ENCODE measurements at regions not wholly inside any gene's neighbourhood (a gene's known extent, or its start where the extent isn't known, plus 50 kb on each side); places are given as distances from the start of the nearest gene placed in this dataset.
A peak's percentile ranks its signal among the peaks of the same experiment; 100 is the strongest.

DNA sequence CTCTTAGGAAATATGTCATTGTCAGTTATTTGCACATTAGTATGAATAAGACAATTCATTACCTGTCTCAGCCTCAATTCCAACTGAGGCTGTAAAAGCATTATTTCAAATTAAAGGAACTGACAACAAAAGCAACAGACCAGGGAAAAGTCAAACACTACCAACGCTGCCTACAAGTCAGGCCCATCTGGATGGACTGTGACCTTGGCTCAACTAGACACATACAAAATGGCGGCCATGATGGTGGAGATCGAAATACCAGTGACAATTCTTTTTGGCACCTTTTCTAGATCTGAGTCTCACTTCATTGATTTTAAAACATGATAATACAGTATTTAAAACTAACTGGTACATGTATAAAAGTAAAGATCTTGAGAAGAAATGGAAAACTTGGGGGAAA is 160.7 kb downstream of the DHX15 start:
- no peak overlapping the region for H3K9ac ChIP-seq (ENCODE audit: low read length in 5 of 5)
- H3K9me3 ChIP-seq (ENCODE audit: control insufficient read depth in 5 of 5, low read length in 5 of 5), result no peaks in the 10 kb centered on the region
- no peaks in the 10 kb centered on the region for H3K27me3 ChIP-seq (ENCODE audit: control insufficient read depth in 5 of 5, insufficient read depth in 4 of 5, low read length in 5 of 5)
- H3K36me3 ChIP-seq (ENCODE audit: control insufficient read depth in 5 of 5, insufficient read depth in 5 of 5, low read length in 5 of 5), result no peaks in the 10 kb centered on the region
- H3K27ac ChIP-seq (ENCODE audit: low read depth, low read length), result no peak overlapping the region
- H3K4me3 ChIP-seq (ENCODE audit: low read depth in 1 of 5, low read length in 5 of 5), result no peak overlapping the region
- peaks cover 0 to 5% (median 4%) of the 10 kb centered on the region in 5 donors for H3K4me1 ChIP-seq (ENCODE audit: control insufficient read depth in 5 of 5, insufficient read depth in 5 of 5, low read length in 5 of 5)

DNA sequence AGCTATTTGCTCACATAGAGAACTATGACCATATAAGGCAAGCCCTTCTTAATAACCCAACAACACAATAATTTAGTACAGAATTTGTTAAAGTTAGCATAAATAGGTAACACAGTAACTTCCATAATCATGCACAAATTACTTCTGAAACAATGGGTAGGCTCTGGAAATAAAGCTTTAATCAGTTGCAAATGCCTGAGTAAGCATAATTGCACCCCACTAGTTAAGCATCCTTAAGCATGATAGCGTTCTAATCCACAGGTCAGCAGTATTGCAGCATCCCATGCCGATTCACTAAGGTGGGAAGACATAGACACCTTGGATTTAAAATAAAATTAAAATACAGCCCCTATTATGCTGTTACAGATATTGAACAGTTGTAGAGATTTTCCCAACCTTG is 161.7 kb downstream of the DHX15 start:
- H3K27me3 ChIP-seq (ENCODE audit: control insufficient read depth in 5 of 5, insufficient read depth in 4 of 5, low read length in 5 of 5), result no peaks in the 10 kb centered on the region
- no peak overlapping the region for H3K27ac ChIP-seq (ENCODE audit: low read depth, low read length)
- H3K9ac ChIP-seq (ENCODE audit: low read length in 5 of 5), result no peak overlapping the region

DNA sequence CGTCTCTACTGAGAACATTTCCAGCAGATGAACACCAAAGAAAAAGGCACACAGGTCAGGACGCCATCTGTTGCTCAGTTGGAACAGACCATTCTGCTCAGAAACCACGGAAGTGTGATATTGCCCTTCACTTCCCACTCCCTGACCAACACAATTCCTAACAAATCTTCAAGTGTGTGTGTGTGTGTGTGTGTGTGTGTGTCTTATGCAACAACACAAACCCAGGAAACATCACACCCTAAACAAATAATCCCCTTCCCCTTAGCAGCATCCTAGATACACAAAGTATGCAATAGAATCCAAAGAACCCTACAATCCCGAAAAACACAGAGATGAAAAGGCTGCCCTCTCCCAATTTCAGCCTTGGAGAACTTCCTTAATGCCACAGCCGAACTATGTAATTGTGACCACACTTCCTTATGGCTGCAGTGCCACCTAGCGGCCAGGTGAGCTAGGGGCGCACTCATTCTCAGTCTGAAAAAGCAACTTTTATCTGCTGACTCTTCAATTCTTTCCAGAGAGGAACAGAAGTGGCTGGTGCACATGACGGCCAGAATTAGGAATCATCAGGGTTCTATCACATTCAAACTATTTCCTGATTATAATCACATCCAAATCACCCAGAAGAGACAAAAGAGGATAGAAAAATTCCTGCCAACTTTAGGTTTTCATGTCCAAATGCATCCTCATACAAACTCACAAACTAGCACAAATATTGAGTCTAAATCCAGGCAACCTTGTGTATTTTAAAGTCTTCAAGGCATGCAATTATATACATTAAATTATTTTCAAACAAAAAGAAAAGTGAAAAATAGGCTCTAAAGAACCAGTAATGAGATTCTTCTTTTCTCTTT is 164.9 kb downstream of the DHX15 start:
- H3K4me1 ChIP-seq (ENCODE audit: control insufficient read depth in 5 of 5, insufficient read depth in 5 of 5, low read length in 5 of 5), result peaks cover 0 to 21% (median 5%) of the 10 kb centered on the region in 5 donors
- no peaks in the 10 kb centered on the region for H3K27me3 ChIP-seq (ENCODE audit: control insufficient read depth in 5 of 5, insufficient read depth in 4 of 5, low read length in 5 of 5)
- no peaks in the 10 kb centered on the region for H3K9me3 ChIP-seq (ENCODE audit: control insufficient read depth in 5 of 5, low read length in 5 of 5)
- H3K9ac ChIP-seq (ENCODE audit: low read length in 5 of 5), result no peak overlapping the region
- H3K27ac ChIP-seq (ENCODE audit: low read depth, low read length), result no peak overlapping the region
- no peak overlapping the region for H3K4me3 ChIP-seq (ENCODE audit: low read depth in 1 of 5, low read length in 5 of 5)
- no peaks in the 10 kb centered on the region for H3K36me3 ChIP-seq (ENCODE audit: control insufficient read depth in 5 of 5, insufficient read depth in 5 of 5, low read length in 5 of 5)

More for the DNA sequence above, 161.7 kb downstream of the DHX15 start:
- H3K4me1 ChIP-seq (ENCODE audit: control insufficient read depth in 5 of 5, insufficient read depth in 5 of 5, low read length in 5 of 5), result peaks cover 0 to 5% (median 4%) of the 10 kb centered on the region in 5 donors
- no peak overlapping the region for H3K4me3 ChIP-seq (ENCODE audit: low read depth in 1 of 5, low read length in 5 of 5)
- H3K36me3 ChIP-seq (ENCODE audit: control insufficient read depth in 5 of 5, insufficient read depth in 5 of 5, low read length in 5 of 5), result no peaks in the 10 kb centered on the region
- H3K9me3 ChIP-seq (ENCODE audit: control insufficient read depth in 5 of 5, low read length in 5 of 5), result no peaks in the 10 kb centered on the region

DNA sequence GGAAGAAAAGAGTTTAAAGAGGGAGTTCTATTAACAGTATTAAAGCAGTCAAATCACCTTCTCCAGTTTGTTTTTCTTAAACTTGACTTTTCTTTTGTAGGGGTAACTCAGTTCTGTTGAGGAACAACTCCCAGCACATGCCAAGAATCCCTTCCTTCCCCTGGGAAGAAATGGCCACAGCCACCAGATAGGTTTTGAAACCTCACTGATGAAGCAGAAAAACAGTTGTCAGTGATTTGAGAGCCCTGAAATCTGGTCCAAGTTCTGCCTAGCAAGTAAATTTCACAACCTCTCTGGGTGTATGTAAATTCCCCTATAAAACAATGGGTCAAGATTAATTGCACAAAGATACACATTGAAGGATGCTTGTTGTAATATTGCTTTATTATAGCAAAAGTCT is 167.1 kb downstream of the DHX15 start:
- Histone ChIP-seq H3K9me3 (ENCODE audit: control insufficient read depth in 5 of 5, low read length in 5 of 5) (no peaks in the 10 kb centered on the region), H3K27ac (ENCODE audit: low read depth, low read length) (peak overlapping the region; percentile 15)

GRCh38 chr4:24416293-24416692 is 168.1 kb downstream of the DHX15 start:
- H3K27ac ChIP-seq (ENCODE audit: low read depth, low read length), result peak overlapping the region; percentile 15
- H3K4me3 ChIP-seq (ENCODE audit: low read depth in 1 of 5, low read length in 5 of 5), result no peak overlapping the region
- no peaks in the 10 kb centered on the region for H3K27me3 ChIP-seq (ENCODE audit: control insufficient read depth in 5 of 5, insufficient read depth in 4 of 5, low read length in 5 of 5)
- no peaks in the 10 kb centered on the region for H3K9me3 ChIP-seq (ENCODE audit: control insufficient read depth in 5 of 5, low read length in 5 of 5)
- no peak overlapping the region for H3K9ac ChIP-seq (ENCODE audit: low read length in 5 of 5)
- no peaks in the 10 kb centered on the region for H3K36me3 ChIP-seq (ENCODE audit: control insufficient read depth in 5 of 5, insufficient read depth in 5 of 5, low read length in 5 of 5)
- H3K4me1 ChIP-seq (ENCODE audit: control insufficient read depth in 5 of 5, insufficient read depth in 5 of 5, low read length in 5 of 5), result peaks cover 0 to 21% (median 5%) of the 10 kb centered on the region in 5 donors

More for the DNA sequence above, 167.1 kb downstream of the DHX15 start:
- Histone ChIP-seq H3K27me3 (ENCODE audit: control insufficient read depth in 5 of 5, insufficient read depth in 4 of 5, low read length in 5 of 5) (no peaks in the 10 kb centered on the region), H3K9ac (ENCODE audit: low read length in 5 of 5) (no peak overlapping the region), H3K4me1 (ENCODE audit: control insufficient read depth in 5 of 5, insufficient read depth in 5 of 5, low read length in 5 of 5) (peaks cover 0 to 21% (median 5%) of the 10 kb centered on the region in 5 donors), H3K36me3 (ENCODE audit: control insufficient read depth in 5 of 5, insufficient read depth in 5 of 5, low read length in 5 of 5) (no peaks in the 10 kb centered on the region), H3K4me3 (ENCODE audit: low read depth in 1 of 5, low read length in 5 of 5) (no peak overlapping the region)

- Histone ChIP-seq H3K27me3 (ENCODE audit: control insufficient read depth in 5 of 5, insufficient read depth in 4 of 5, low read length in 5 of 5) (no peaks in the 10 kb centered on the region), H3K4me3 (ENCODE audit: low read depth in 1 of 5, low read length in 5 of 5) (no peak overlapping the region), H3K4me1 (ENCODE audit: control insufficient read depth in 5 of 5, insufficient read depth in 5 of 5, low read length in 5 of 5) (peaks cover 0 to 26% (median 0%) of the 10 kb centered on the region in 5 donors), H3K27ac (ENCODE audit: low read depth, low read length) (no peak overlapping the region), H3K9me3 (ENCODE audit: control insufficient read depth in 5 of 5, low read length in 5 of 5) (no peaks in the 10 kb centered on the region), H3K9ac (ENCODE audit: low read length in 5 of 5) (no peak overlapping the region), H3K36me3 (ENCODE audit: control insufficient read depth in 5 of 5, insufficient read depth in 5 of 5, low read length in 5 of 5) (no peaks in the 10 kb centered on the region)
Measured at GRCh38 chr4:24413311-24413784, 171.0 kb downstream of the DHX15 start.

GRCh38 chr4:24411806-24412205 is 172.5 kb downstream of the DHX15 start:
- H3K4me1 ChIP-seq (ENCODE audit: control insufficient read depth in 5 of 5, insufficient read depth in 5 of 5, low read length in 5 of 5), result peaks cover 0 to 24% (median 0%) of the 10 kb centered on the region in 5 donors
- no peak overlapping the region for H3K9ac ChIP-seq (ENCODE audit: low read length in 5 of 5)
- no peak overlapping the region for H3K4me3 ChIP-seq (ENCODE audit: low read depth in 1 of 5, low read length in 5 of 5)
- no peaks in the 10 kb centered on the region for H3K9me3 ChIP-seq (ENCODE audit: control insufficient read depth in 5 of 5, low read length in 5 of 5)
- no peaks in the 10 kb centered on the region for H3K36me3 ChIP-seq (ENCODE audit: control insufficient read depth in 5 of 5, insufficient read depth in 5 of 5, low read length in 5 of 5)
- H3K27me3 ChIP-seq (ENCODE audit: control insufficient read depth in 5 of 5, insufficient read depth in 4 of 5, low read length in 5 of 5), result no peaks in the 10 kb centered on the region
- H3K27ac ChIP-seq (ENCODE audit: low read depth, low read length), result no peak overlapping the region

GRCh38 chr4:24411299-24411698 is 173.1 kb downstream of the DHX15 start:
- H3K27ac ChIP-seq (ENCODE audit: low read depth, low read length), result no peak overlapping the region
- no peak overlapping the region for H3K9ac ChIP-seq (ENCODE audit: low read length in 5 of 5)
- no peaks in the 10 kb centered on the region for H3K36me3 ChIP-seq (ENCODE audit: control insufficient read depth in 5 of 5, insufficient read depth in 5 of 5, low read length in 5 of 5)
- no peaks in the 10 kb centered on the region for H3K27me3 ChIP-seq (ENCODE audit: control insufficient read depth in 5 of 5, insufficient read depth in 4 of 5, low read length in 5 of 5)
- H3K4me3 ChIP-seq (ENCODE audit: low read depth in 1 of 5, low read length in 5 of 5), result no peak overlapping the region
- H3K4me1 ChIP-seq (ENCODE audit: control insufficient read depth in 5 of 5, insufficient read depth in 5 of 5, low read length in 5 of 5), result peaks cover 0 to 22% (median 0%) of the 10 kb centered on the region in 5 donors
- no peaks in the 10 kb centered on the region for H3K9me3 ChIP-seq (ENCODE audit: control insufficient read depth in 5 of 5, low read length in 5 of 5)

- H3K27me3 ChIP-seq (ENCODE audit: control insufficient read depth in 5 of 5, insufficient read depth in 4 of 5, low read length in 5 of 5), result no peaks in the 10 kb centered on the region
- H3K36me3 ChIP-seq (ENCODE audit: control insufficient read depth in 5 of 5, insufficient read depth in 5 of 5, low read length in 5 of 5), result no peaks in the 10 kb centered on the region
- no peaks in the 10 kb centered on the region for H3K9me3 ChIP-seq (ENCODE audit: control insufficient read depth in 5 of 5, low read length in 5 of 5)
- H3K4me1 ChIP-seq (ENCODE audit: control insufficient read depth in 5 of 5, insufficient read depth in 5 of 5, low read length in 5 of 5), result peaks cover 0 to 8% (median 0%) of the 10 kb centered on the region in 5 donors
- H3K9ac ChIP-seq (ENCODE audit: low read length in 5 of 5), result no peak overlapping the region
- no peak overlapping the region for H3K4me3 ChIP-seq (ENCODE audit: low read depth in 1 of 5, low read length in 5 of 5)
- H3K27ac ChIP-seq (ENCODE audit: low read depth, low read length), result no peak overlapping the region
Measured at GRCh38 chr4:24408640-24409039, 175.7 kb downstream of the DHX15 start.

GRCh38 chr4:24405926-24406325 is 178.4 kb downstream of the DHX15 start:
- H3K36me3 ChIP-seq (ENCODE audit: control insufficient read depth in 5 of 5, insufficient read depth in 5 of 5, low read length in 5 of 5), result no peaks in the 10 kb centered on the region
- no peaks in the 10 kb centered on the region for H3K27me3 ChIP-seq (ENCODE audit: control insufficient read depth in 5 of 5, insufficient read depth in 4 of 5, low read length in 5 of 5)
- no peak overlapping the region for H3K9ac ChIP-seq (ENCODE audit: low read length in 5 of 5)
- no peak overlapping the region for H3K27ac ChIP-seq (ENCODE audit: low read depth, low read length)
- H3K4me1 ChIP-seq (ENCODE audit: control insufficient read depth in 5 of 5, insufficient read depth in 5 of 5, low read length in 5 of 5), result peaks cover 0 to 8% (median 0%) of the 10 kb centered on the region in 5 donors
- no peak overlapping the region for H3K4me3 ChIP-seq (ENCODE audit: low read depth in 1 of 5, low read length in 5 of 5)
- no peaks in the 10 kb centered on the region for H3K9me3 ChIP-seq (ENCODE audit: control insufficient read depth in 5 of 5, low read length in 5 of 5)
